ENCODE measurements at regions not wholly inside any gene's neighbourhood (a gene's known extent, or its start where the extent isn't known, plus 50 kb on each side); places are given as distances from the start of the nearest gene placed in this dataset.

GRCh38 chr4:123166023-123166422, 230.6 kb upstream of the SPRY1 start:
- ATAC-seq (no peak), DNase-seq (no peak)
- no peak overlapping the region for H3K4me3 Mint-ChIP-seq
- ChIA-PET CTCF (no interaction called here), POLR2A (no interaction called here)
- no peaks in the 10 kb centered on the region for H3K4me1 Mint-ChIP-seq (ENCODE audit: low read depth)
- peaks cover 2% of the 10 kb centered on the region for H3K36me3 Mint-ChIP-seq (ENCODE audit: low read depth)
- no peak for TF ChIP-seq CTCF (IDR thresholded peaks at IDR 0.05)
- no peak overlapping the region for H3K27ac Mint-ChIP-seq
- intact Hi-C loops (cut with micrococcal nuclease) = no loop called here
- no peaks in the 10 kb centered on the region for H3K9me3 Mint-ChIP-seq
- no peaks in the 10 kb centered on the region for H3K27me3 Mint-ChIP-seq

- Mint-ChIP-seq H3K27ac (no peak overlapping the region), H3K36me3 (ENCODE audit: low read depth) (peaks cover 2% of the 10 kb centered on the region), H3K27me3 (no peaks in the 10 kb centered on the region), H3K4me3 (no peak overlapping the region), H3K9me3 (no peaks in the 10 kb centered on the region), H3K4me1 (ENCODE audit: low read depth) (no peaks in the 10 kb centered on the region)
- CTCF ChIA-PET = no interaction called here
- POLR2A ChIA-PET = no interaction called here
- DNase-seq (no peak), ATAC-seq (no peak)
- TF ChIP-seq CTCF (IDR thresholded peaks at IDR 0.05) = no peak
- intact Hi-C loops (cut with micrococcal nuclease) = no loop called here
These were observed 228.7 kb upstream of the SPRY1 start for GRCh38 chr4:123167931-123168330.

- CTCF ChIA-PET = no interaction called here
- TF ChIP-seq CTCF (IDR thresholded peaks at IDR 0.05) = no peak
- no peak overlapping the region for H3K27ac Mint-ChIP-seq
These were observed 227.8 kb upstream of the SPRY1 start for GRCh38 chr4:123168812-123169211.

GRCh38 chr4:123170843-123171242, 225.8 kb upstream of the SPRY1 start:
- ChIA-PET POLR2A (no interaction called here), CTCF (no interaction called here)
- Mint-ChIP-seq H3K4me3 (no peak overlapping the region), H3K36me3 (ENCODE audit: low read depth) (no peaks in the 10 kb centered on the region), H3K27ac (no peak overlapping the region), H3K9me3 (no peaks in the 10 kb centered on the region), H3K4me1 (ENCODE audit: low read depth) (no peaks in the 10 kb centered on the region), H3K27me3 (no peaks in the 10 kb centered on the region)
- intact Hi-C loops (cut with micrococcal nuclease) = no loop called here
- ATAC-seq (no peak), DNase-seq (no peak)
- TF ChIP-seq CTCF (IDR thresholded peaks at IDR 0.05) = no peak

More at GRCh38 chr4:123168812-123169211, 227.8 kb upstream of the SPRY1 start:
- intact Hi-C loops (cut with micrococcal nuclease) = no loop called here
- H3K27me3 Mint-ChIP-seq = no peaks in the 10 kb centered on the region
- no peaks in the 10 kb centered on the region for H3K4me1 Mint-ChIP-seq (ENCODE audit: low read depth)
- DNase-seq = no peak
- no peaks in the 10 kb centered on the region for H3K36me3 Mint-ChIP-seq (ENCODE audit: low read depth)
- no peaks in the 10 kb centered on the region for H3K9me3 Mint-ChIP-seq
- no peak overlapping the region for H3K4me3 Mint-ChIP-seq
- POLR2A ChIA-PET = no interaction called here
- ATAC-seq = no peak

- Mint-ChIP-seq H3K9me3 (no peaks in the 10 kb centered on the region), H3K27ac (no peak overlapping the region), H3K36me3 (ENCODE audit: low read depth) (no peaks in the 10 kb centered on the region), H3K4me1 (ENCODE audit: low read depth) (no peaks in the 10 kb centered on the region), H3K4me3 (no peak overlapping the region), H3K27me3 (no peaks in the 10 kb centered on the region)
- intact Hi-C loops (cut with micrococcal nuclease) = no loop called here
- CTCF ChIA-PET = no interaction called here
- no peak for TF ChIP-seq CTCF (IDR thresholded peaks at IDR 0.05)
- ATAC-seq (no peak), DNase-seq (no peak)
- POLR2A ChIA-PET = no interaction called here
These were observed 220.0 kb upstream of the SPRY1 start for GRCh38 chr4:123176605-123177004.

All from activated CD8-positive, alpha-beta T cell treated with anti-CD3 and anti-CD28 coated beads for 36 hours (primary cell).